Activated CD4-positive, alpha-beta T cell treated with anti-CD3 and anti-CD28 coated beads for 4 hours (primary cell): ENCODE measurements at regions not wholly inside any gene's neighbourhood (a gene's known extent, or its start where the extent isn't known, plus 50 kb on each side); places are given as distances from the start of the nearest gene placed in this dataset.
"Not testable (repeated sequence)": the region's sequence is repeated elsewhere in the genome, so short reads cannot be mapped to it uniquely, and the experiment has no call there.

Source experiments
- DNase-seq, 2 donors: peaks; one replicate each; pipeline ENCODE4 v3.0.0-alpha.2; 2020

DNA sequence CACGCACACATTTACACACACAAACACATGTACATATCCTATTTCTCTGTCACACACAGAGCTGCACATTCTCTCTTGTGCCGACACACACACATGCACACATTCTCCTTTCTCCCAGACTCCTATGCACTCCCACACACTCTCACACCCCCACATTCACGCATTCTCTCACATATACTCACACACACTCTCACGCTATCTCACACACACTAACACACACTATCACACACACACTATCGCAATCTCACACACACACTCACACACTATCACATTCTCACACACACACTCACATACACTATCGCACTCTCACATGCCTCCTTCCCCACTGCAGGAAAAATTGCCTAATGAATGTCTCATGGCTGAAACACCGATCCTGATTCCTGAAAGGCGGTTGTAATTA, 450.7 kb downstream of the AACS start:
- DNase-seq, result no peak

DNA sequence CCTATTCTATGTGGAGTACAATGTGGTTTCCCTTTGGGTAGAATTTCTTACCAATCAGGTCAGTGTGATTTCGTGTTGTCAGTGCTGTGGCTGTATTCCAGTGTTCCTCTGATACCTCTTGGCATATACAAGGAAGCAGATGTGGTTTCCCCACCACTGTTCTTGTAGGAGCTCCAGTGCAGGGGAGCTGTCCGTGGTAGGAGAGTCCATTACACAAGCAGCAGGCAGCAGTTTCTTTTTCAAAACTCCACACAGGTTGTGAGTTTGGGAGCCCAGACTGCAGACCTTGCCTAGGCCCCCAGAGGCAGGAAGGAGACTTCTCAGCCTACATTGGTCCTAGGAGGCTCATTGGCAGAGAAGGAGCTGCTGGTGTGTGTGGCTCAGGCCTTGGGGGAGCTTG, 452.8 kb downstream of the AACS start:
- DNase-seq, result no peak

DNA sequence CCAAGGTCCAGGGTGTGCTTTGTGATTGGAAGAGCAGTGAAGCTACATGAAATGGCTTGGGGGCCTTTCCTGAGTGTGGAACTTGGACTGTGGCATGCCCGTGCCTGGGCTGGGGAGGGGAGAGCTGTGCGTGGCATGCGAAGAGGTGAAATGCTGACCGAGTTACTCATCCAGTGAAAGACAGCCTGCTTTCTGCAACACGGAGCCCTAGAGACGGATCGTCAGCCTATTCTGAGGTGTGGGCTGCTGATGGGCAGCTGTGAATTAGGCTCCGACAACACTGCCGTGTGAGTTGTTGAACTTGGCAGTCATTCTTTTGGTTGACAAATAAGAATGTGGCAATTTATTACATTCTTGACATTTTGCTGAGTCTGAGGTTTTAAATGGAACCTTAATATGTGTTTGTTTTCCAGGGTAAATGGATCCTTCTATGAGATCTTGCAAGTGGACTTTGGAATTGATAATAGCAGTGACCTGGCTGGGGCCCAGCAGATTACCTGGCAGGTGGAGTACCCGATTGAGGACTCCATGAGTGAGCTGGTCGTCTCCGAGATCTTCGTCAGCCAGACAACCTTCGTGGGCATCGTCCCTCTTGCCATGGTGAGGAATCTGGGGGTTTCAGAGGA, 453.9 kb downstream of the AACS start:
- no peak for DNase-seq

GRCh38 chr12:125525879-125526278, 460.6 kb downstream of the AACS start:
- DNase-seq, result no peak

DNA sequence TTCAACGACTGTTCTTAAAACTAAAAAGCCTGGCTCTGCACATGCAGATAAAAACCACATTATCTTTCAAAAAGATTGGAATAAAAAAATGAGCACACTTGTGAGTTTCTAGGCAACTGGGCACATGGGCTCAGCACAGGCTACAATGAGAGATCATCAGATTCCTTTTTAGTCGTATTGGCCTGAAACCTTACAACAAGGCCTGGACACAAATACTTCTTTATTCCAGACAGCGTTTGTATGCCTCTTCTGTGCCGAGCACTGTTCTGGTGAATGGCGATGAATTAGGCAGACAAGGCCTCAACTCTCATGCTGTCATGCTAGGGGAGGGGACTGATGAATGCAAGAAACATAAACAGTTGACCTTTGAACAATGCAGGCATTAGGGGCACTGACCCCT, 463.0 kb downstream of the AACS start:
- DNase-seq, result no peak

- no peak for DNase-seq
These were observed 465.0 kb downstream of the AACS start for GRCh38 chr12:125530201-125530600.

- DNase-seq, result no peak
These were observed 465.6 kb downstream of the AACS start for GRCh38 chr12:125530876-125531275.

GRCh38 chr12:125531574-125531973, 466.3 kb downstream of the AACS start:
- no peak for DNase-seq

DNA sequence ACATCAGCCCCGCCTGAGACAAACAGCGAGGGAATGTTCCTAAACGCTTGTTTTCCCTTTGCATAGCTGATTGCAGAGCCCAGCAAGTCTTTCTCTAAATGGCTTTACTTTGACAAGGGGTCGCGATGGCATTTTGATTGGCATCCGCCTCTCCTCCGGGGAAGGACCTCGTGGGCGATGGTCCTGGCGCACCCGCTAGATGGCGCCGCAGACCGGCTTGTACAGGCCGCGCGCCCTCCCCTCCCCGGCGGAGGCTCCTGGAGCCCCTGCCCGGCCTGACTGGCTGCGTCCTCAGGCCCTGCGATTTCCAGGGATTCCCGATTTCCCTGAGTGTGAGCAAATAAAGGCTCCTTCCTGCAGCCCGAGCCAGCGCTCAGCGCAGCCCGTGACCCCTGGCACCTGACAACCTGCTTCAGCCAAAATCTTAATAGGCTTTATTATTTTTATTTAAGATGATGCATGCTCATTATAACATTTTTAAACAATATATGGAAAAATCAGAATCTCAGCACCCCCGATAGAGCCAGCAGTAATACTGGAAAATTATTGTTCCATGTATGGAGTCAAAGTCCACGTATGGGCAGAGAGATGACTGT, 468.3 kb downstream of the AACS start:
- no peak for DNase-seq

GRCh38 chr12:125538401-125539199, 473.4 kb downstream of the AACS start:
- DNase-seq, result no peak

- no peak for DNase-seq
These were observed 475.5 kb downstream of the AACS start for GRCh38 chr12:125540580-125541204.

- no peak for DNase-seq
These were observed 479.7 kb downstream of the AACS start for GRCh38 chr12:125544960-125545359.

GRCh38 chr12:125549171-125549570, 483.9 kb downstream of the AACS start:
- DNase-seq, result no peak

DNA sequence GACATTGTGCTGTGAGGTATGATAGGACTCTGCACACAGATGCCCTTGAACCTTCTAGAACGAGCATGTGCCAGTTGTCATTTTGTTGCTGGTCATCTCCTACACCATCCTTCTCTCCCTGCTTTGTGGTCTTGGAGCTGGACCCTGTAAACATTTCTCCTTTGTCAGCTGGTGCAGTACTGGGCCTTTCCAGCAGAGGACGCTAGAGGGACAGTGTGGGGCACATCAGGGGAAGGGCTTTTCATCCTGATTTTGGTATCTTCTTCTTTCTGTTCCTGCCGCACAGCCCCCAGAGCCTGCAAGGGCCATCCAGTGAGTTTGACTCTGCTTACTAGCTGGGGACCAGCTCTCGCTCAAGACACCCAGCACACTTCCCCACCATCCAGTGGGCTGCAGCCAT, 484.6 kb downstream of the AACS start:
- no peak for DNase-seq

DNA sequence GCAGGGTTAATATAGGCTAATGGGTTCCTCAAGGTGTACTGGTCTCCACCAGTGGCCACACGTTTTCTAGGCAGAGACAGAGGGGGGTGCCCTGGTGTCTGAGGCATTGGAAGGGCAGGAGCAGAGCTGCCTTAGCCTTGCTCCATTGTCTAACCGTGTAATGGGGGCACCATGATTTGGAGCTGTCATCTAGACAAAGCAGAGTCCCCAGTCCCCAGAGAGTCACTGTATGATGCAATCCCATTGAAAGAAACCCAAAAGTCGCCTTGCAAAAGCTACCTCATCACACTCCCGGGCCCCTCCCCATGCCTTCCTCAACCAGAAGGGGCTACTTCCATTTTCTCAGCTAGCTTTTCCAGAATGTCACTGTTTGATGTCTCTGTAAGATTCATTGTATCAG, 487.1 kb downstream of the AACS start:
- DNase-seq, result no peak

GRCh38 chr12:125561008-125561407, 495.8 kb downstream of the AACS start:
- DNase-seq, result not testable (repeated sequence)

DNA sequence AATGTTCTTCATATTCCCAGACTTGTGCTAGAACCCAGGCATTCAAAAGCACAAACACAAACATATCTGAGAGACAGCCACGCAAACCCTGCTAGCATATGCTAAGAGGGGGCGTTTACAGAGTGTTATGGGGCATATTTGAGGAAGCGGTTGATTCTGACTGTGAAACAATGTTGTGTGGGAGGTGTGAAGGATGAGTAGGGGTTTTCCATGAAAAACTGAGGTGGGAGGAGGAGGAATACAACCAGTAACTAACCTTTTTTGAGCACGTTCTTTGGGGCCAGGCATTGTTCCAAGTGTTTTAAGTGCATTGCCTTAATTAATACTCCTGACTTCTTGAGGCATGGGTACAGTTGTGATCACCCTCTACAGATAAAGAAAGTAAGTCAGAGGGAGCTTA, 499.5 kb downstream of the AACS start:
- DNase-seq, result no peak

DNA sequence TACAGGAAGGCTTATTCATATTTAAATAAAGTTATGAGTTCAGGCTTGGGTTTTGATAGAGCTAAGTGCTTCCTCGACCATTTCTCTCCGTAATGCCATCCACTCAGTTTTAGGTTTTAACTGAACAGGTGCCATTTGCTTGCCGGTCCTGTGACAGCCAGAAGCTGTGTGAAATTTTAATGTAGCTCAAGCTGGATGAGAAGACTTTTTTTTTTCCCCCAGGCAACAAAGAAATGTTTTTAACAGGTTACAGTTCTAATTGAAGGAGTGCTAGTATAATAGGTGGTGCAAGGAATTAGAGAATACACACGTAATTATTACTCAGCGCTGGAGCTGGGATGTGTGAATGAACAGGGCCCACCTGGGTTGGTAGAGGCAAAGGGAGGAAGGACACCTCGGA, 502.3 kb downstream of the AACS start:
- no peak for DNase-seq

DNA sequence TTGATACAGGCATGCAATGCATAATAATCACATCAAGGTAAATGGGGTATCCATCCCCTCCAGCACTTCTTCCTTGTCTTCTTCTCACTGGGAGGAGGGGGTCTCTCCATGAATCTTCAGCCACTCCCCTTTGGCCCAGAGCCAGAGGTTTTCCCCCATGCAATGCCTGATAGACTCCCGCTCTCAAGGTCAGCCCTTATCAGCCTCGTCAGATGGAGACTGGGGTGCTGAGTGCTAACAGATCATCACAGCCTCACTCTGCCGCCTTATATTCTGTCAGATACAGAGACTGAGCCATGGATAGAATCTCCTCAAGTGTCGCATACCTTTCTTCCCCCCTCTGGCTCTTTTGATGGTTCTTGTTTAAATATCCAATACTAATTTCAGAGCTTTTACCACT, 503.1 kb downstream of the AACS start:
- DNase-seq, result no peak

DNA sequence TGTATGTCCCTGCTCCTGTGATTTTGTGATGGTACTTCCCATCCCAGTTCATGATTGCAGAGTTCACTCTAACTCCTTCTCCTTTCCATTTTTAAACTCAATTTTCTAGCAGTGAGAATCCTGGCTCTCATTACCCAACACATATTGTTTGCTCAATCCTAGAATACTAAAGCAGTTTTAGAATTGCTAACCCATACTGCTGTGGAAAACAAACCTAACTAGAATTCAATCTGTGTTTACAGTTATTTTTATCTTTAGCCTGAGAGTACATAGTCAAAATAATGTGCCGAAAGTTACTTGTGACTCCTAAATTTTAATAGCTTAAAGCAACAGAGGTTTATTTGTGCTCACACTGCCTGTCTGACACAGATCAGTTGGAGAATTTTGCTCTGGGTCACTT, 508.0 kb downstream of the AACS start:
- no peak for DNase-seq

GRCh38 chr12:125577334-125577733, 512.1 kb downstream of the AACS start:
- no peak for DNase-seq

DNA sequence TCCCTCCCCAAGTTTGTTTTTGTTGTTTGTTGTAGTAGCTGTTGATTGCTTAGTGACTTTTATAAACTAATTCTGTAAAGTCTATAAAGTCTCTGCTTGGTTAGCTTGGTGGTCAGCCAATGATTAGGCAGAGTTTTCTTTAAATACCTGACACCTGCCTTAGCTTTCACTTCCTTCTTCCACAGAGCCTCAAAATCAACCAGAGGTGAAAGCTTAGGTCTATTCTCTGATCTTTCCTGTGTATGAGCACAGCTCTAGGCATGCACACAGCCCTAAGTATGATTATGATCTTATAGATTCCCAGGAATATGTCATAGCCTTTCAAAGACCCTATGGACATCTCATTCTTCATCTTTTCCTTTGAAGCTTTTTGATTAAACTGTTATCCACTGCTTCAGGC, 514.7 kb downstream of the AACS start:
- no peak for DNase-seq

GRCh38 chr12:125583071-125583470, 517.8 kb downstream of the AACS start:
- DNase-seq, result no peak

DNA sequence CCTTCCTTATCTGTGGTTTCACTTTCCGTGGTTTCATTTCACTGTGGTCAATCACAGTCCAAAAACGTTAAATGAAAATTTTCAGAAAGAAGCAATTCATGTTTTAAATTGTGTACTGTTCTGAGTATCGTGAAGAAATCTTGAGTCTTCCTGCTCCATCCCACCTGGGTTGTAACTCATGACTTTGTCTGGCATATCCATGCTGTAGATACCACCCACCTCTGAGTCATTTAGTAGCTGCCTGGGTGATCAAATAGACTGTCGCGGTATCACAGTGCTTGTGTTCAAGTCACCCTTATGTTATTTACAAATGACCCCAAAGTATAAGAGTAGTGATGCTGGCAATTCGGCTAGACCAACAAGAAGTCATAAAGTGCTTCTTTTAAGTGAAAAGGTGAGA, 521.2 kb downstream of the AACS start:
- no peak for DNase-seq
